A673 (cell line): ENCODE measurements at regions not wholly inside any gene's neighbourhood (a gene's known extent, or its start where the extent isn't known, plus 50 kb on each side); places are given as distances from the start of the nearest gene placed in this dataset.

ENCODE experiments used
- BruUV-seq: library from RNA; stranded (reverse); fragments of 400-500 nt; replicated peaks from 2 replicates; lab custom pipeline; 2021; lab: Mats Ljungman, UMichigan
- CTCF ChIA-PET: fragments of 300-600 bp; sonication (Branson Sonifier 250); formaldehyde crosslinking; loops from one replicate; lab custom pipeline; 2022; ENCODE audit warnings: antibody characterized with exemption; lab: Charles Lee
- POLR2A ChIA-PET: fragments of 300-600 bp; sonication (Branson Sonifier 250); formaldehyde crosslinking; loops from one replicate; lab custom pipeline; 2022; ENCODE audit warnings: antibody characterized with exemption; ENCODE audit not compliant: low non-redundant PET; lab: Charles Lee
- DNase-seq: peaks from one replicate; pipeline ENCODE4 v3.0.0-alpha.2; 2015; ENCODE audit warnings: low spot score
- H3K27ac ChIP-seq: fragments of 200-600 bp; sonication (generic); 2 replicates; pipeline ENCODE4 v1.5.1; 2016; ENCODE audit warnings: mixed run types, low read depth, mild to moderate bottlenecking, mixed read lengths, antibody characterized with exemption, low read length; ENCODE audit not compliant: poor library complexity, severe bottlenecking
- H3K27me3 ChIP-seq: fragments of 200-600 bp; sonication (generic); replicated peaks from 2 replicates; pipeline ENCODE4 v1.6.1; 2017; ENCODE audit warnings: mixed run types, low read depth, mild to moderate bottlenecking, mixed read lengths, antibody characterized with exemption, low read length; ENCODE audit not compliant: insufficient read depth, poor library complexity
- H3K36me3 ChIP-seq: fragments of 200-600 bp; sonication (generic); 2 replicates; pipeline ENCODE4 v1.6.1; 2016; ENCODE audit warnings: mixed run types, mild to moderate bottlenecking, mixed read lengths, antibody characterized with exemption, low read length; ENCODE audit not compliant: insufficient read depth, poor library complexity, severe bottlenecking
- H3K4me1 ChIP-seq: fragments of 200-600 bp; sonication (generic); 2 replicates; pipeline ENCODE4 v1.6.1; 2017; ENCODE audit warnings: mixed run types, mild to moderate bottlenecking, mixed read lengths, antibody characterized with exemption, low read length; ENCODE audit not compliant: insufficient read depth, poor library complexity, severe bottlenecking
- H3K4me3 ChIP-seq: fragments of 200-600 bp; sonication (generic); 2 replicates; pipeline ENCODE4 v1.5.1; 2016; ENCODE audit warnings: low read depth, mixed run types, mild to moderate bottlenecking, mixed read lengths, low read length; ENCODE audit not compliant: poor library complexity, severe bottlenecking
- H3K9me3 ChIP-seq: fragments of 200-600 bp; sonication (generic); 2 replicates; pipeline ENCODE4 v1.6.1; 2016; ENCODE audit warnings: mixed run types, low read depth, mild to moderate bottlenecking, mixed read lengths, antibody characterized with exemption, low read length; ENCODE audit not compliant: poor library complexity, severe bottlenecking
- CTCF ChIP-seq: fragments of 300-800, 200-600 bp; sonication (generic); conservative IDR thresholded peaks from 2 replicates; pipeline ENCODE4 v1.5.1; 2017; ENCODE audit warnings: low read depth, mild to moderate bottlenecking, antibody characterized with exemption, low read length, moderate library complexity, mixed read lengths
- EZH2 ChIP-seq: fragments of 200-600 bp; sonication (generic); IDR thresholded peaks from 2 replicates; pipeline ENCODE4 v1.6.1; 2017; ENCODE audit warnings: borderline replicate concordance, low read depth, mild to moderate bottlenecking, mixed read lengths, antibody characterized with exemption, low read length; ENCODE audit not compliant: poor library complexity, severe bottlenecking
- intact Hi-C: fragments of 100-400 bp; cut with micrococcal nuclease; formaldehyde crosslinking; loops from one replicate; pipeline ENCODE4 v1.10.0; 2022; ENCODE audit not compliant: unreplicated experiment

GRCh38 chr10:43966571-43966965 lies 317.9 kb upstream of the ZNF32 start:
- H3K4me3 ChIP-seq = no peak overlapping the region
- ChIA-PET CTCF (no interaction called here), POLR2A (no interaction called here)
- H3K27ac ChIP-seq = no peak overlapping the region
- no peaks in the 10 kb centered on the region for H3K36me3 ChIP-seq
- TF ChIP-seq EZH2 (no peak), CTCF (no peak)
- no peak for DNase-seq
- H3K9me3 ChIP-seq = no peaks in the 10 kb centered on the region
- no TSS peak for BruUV-seq
- no peaks in the 10 kb centered on the region for H3K27me3 ChIP-seq
- peaks cover 7% of the 10 kb centered on the region for H3K4me1 ChIP-seq
- intact Hi-C loops = no loop called here

- CTCF ChIA-PET = no interaction called here
- DNase-seq = no peak
- POLR2A ChIA-PET = no interaction called here
Observed at GRCh38 chr10:43965918-43966570, 317.4 kb upstream of the ZNF32 start.

GRCh38 chr10:43965033-43965917 lies 316.6 kb upstream of the ZNF32 start:
- peak; percentile 19 for DNase-seq
- TF ChIP-seq EZH2 (no peak), CTCF (no peak)
- Histone ChIP-seq H3K4me3 (no peak overlapping the region), H3K4me1 (peaks cover 7% of the 10 kb centered on the region), H3K27ac (no peak overlapping the region), H3K9me3 (no peaks in the 10 kb centered on the region), H3K27me3 (no peaks in the 10 kb centered on the region), H3K36me3 (no peaks in the 10 kb centered on the region)
- BruUV-seq = no TSS peak
- intact Hi-C loops = no loop called here
- ChIA-PET POLR2A (no interaction called here), CTCF (no interaction called here)

More at GRCh38 chr10:43965918-43966570, 317.4 kb upstream of the ZNF32 start:
- Histone ChIP-seq H3K4me3 (no peak overlapping the region), H3K27me3 (no peaks in the 10 kb centered on the region), H3K36me3 (no peaks in the 10 kb centered on the region), H3K27ac (no peak overlapping the region), H3K9me3 (no peaks in the 10 kb centered on the region), H3K4me1 (peaks cover 7% of the 10 kb centered on the region)
- no TSS peak for BruUV-seq
- intact Hi-C loops = no loop called here
- TF ChIP-seq CTCF = no peak
- TF ChIP-seq EZH2 = no peak
